Cardiac fibroblast (primary cell): ENCODE measurements at regions not wholly inside any gene's neighbourhood (a gene's known extent, or its start where the extent isn't known, plus 50 kb on each side); places are given as distances from the start of the nearest gene placed in this dataset.

Experiments used
- DNase-seq, 2 donors: peaks; one replicate each; pipeline versions ENCODE4 v3.0.0 to v3.0.0-alpha.2; 2010; ENCODE audit warnings: low read depth in 2 of 2
- H3K4me3 ChIP-seq, 2 donors: replicated peaks in 1 of 2; 1 replicate in 1 of 2; 2 replicates in 1 of 2; pipeline ENCODE4 v1.5.1; 2011; ENCODE audit warnings: low read depth in 2 of 2, low read length in 2 of 2, mild to moderate bottlenecking in 2 of 2, moderate library complexity in 1 of 2
- TF ChIP-seq, protein P1 (sequence below): IDR thresholded peaks from one replicate; pipeline ENCODE4 v1.5.1; 2011; ENCODE audit warnings: low read depth, mild to moderate bottlenecking, low read length, inconsistent platforms

DNA sequence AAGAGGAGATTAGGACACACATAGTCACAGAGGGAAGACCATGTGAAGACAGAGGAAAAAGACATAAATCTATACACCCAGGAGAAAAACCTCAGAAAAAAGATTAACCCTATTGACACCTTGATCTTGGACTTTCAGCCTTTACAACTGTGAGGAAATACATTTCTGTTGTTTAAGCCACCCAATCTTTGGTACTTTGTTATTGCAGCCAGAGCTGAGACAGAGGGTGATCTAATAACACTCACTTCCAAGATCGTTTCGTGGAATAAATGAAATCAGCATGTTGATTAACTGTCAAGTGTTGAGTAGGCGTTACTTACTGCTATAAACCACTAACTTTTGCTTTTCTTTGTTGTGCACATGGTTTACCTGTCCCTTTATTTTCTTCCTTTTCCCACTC lies 361.2 kb upstream of the RIOK2 start:
- DNase-seq = no peak
- TF ChIP-seq, protein P1, sequence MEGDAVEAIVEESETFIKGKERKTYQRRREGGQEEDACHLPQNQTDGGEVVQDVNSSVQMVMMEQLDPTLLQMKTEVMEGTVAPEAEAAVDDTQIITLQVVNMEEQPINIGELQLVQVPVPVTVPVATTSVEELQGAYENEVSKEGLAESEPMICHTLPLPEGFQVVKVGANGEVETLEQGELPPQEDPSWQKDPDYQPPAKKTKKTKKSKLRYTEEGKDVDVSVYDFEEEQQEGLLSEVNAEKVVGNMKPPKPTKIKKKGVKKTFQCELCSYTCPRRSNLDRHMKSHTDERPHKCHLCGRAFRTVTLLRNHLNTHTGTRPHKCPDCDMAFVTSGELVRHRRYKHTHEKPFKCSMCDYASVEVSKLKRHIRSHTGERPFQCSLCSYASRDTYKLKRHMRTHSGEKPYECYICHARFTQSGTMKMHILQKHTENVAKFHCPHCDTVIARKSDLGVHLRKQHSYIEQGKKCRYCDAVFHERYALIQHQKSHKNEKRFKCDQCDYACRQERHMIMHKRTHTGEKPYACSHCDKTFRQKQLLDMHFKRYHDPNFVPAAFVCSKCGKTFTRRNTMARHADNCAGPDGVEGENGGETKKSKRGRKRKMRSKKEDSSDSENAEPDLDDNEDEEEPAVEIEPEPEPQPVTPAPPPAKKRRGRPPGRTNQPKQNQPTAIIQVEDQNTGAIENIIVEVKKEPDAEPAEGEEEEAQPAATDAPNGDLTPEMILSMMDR = no peak
- H3K4me3 ChIP-seq = no peak overlapping the region

DNA sequence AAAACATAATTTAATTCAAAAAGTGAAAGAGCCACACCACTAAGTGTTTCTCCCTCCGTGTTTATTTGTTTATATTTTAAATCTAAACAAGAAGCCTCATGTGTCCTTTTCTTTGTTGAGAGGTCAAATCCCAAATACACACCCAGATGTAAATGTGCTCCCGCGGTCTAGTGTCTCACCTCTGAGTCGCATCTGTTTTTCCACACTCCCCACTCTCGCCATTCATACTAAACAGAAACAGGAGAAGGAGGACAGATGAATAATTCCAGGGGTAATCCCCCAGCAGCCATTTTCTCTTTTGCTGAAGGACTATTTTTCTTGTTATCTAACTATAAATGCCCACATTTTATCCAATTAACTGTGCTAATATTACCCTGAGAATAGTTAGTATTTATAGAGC lies 361.6 kb upstream of the RIOK2 start:
- H3K4me3 ChIP-seq = no peak overlapping the region
- DNase-seq = no peak
- TF ChIP-seq, protein P1 = no peak

DNA sequence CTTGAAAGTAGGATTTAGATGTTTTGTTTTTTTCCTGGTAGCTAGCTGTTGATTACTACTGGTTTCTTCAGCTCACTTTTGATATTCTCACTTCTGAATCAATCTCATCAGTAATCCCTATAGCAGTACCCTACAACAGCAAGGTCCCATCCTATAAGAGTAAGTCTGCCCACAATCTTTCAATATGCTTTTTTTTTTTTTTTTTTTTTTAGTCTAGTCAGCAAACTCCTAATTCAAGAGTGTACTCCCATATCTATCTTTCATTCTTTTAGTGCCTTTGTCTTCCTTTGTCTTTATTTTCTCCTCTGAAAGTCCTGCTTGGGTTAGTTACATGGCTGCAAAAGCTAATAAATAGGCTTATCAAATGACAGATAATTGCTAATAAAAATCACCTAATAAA lies 362.4 kb upstream of the RIOK2 start:
- H3K4me3 ChIP-seq = no peak overlapping the region
- TF ChIP-seq, protein P1 = no peak
- no peak for DNase-seq

DNA sequence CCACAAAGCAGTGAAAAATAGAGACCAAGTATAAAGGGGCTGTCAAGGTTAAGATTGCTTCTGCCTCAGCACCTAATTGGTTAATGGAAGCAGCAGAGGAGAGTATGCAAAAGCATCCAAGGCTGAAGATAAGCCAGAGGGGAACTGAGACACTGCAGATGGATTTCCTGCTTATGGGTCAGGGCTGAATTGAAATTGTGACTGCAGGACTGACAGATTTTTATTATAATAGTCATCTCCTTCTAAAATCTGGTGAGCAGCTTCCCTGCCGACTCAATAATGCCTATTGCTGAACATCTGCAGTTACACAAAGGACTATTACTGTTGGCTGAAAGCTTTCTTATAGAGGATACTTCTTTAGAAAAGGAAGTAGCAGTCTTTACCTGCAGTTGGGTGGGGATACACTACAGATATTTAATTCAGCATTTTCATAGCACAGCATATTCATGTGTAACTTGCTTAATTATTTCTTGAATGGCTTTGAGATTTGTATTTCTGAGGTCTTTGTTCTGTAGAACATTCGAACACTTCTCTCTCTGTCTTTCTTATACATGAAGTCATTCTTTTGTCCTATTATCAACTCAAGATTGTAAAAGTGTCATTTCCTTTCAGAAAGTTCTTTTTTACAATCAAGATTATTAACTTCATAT lies 363.0 kb upstream of the RIOK2 start:
- DNase-seq = peak; percentile 33 to 69
- TF ChIP-seq, protein P1 = no peak

DNA sequence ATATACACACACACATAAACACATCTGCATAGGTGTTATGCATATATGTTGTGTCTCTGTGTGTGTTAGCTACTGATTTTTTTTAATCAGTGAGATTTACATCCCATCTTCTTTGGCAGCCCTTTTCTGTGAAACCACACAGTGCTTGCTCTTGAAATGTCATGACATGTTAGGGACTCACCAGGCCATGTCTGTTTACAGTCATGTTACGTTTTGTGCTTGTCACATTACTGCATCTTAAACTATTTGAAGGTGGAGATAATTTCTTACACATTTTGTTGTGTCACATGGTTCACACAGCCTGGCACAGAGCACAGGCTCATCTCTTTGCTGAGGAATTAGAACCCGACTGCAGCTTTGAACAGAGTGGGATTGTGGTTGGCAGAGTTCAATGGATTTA lies 364.4 kb upstream of the RIOK2 start:
- TF ChIP-seq, protein P1 = no peak
- no peak overlapping the region for H3K4me3 ChIP-seq
- no peak for DNase-seq

More for the DNA sequence above, 363.0 kb upstream of the RIOK2 start:
- no peak overlapping the region for H3K4me3 ChIP-seq

DNA sequence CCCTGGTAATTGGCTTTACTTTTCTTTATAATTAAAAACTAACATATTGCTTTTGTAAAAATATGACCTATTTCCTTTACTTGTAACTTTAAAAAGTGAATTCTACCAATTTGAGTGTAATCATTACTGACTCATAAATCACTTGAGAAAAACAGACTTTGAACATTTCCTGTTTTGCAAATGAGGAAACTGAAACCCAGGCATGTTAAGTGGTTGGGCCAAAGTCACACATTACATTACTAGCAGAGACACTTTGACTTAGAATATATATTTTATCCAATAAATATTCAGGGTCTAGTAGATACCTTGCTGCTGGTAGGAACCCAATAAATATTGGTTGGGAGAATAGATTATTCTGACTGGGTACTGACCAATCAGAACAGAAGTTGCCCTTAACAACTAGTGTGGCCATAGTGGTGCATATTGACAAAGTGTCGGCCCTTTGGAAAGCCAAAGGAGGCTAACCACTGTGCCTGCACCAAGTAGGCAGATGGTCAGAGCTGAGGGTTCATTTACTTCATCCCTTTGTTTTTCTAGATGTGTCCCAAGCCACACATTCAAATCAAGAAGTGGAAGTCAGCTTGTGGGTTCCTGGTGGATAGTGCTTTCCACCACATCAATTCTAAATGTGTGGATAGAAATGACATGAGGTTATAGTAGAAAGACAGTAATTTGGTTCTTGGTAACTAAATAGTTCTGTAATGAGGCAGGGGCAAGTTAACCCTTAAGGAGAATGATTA lies 365.1 kb upstream of the RIOK2 start:
- TF ChIP-seq, protein P1 = no peak
- no peak overlapping the region for H3K4me3 ChIP-seq
- DNase-seq = peak; percentile 54 to 64
